SH-SY5Y (cell line): ENCODE measurements at regions not wholly inside any gene's neighbourhood (a gene's known extent, or its start where the extent isn't known, plus 50 kb on each side); places are given as distances from the start of the nearest gene placed in this dataset.

Source experiments
- GATA2 ChIP-seq: IDR thresholded peaks from 2 replicates; pipeline ENCODE4 v1.6.1; 2011; ENCODE audit warnings: mild to moderate bottlenecking, low read depth, low read length
- GATA3 ChIP-seq: IDR thresholded peaks from 2 replicates; pipeline ENCODE4 v1.6.1; 2011; ENCODE audit warnings: low read depth, mild to moderate bottlenecking, low read length, moderate library complexity

DNA sequence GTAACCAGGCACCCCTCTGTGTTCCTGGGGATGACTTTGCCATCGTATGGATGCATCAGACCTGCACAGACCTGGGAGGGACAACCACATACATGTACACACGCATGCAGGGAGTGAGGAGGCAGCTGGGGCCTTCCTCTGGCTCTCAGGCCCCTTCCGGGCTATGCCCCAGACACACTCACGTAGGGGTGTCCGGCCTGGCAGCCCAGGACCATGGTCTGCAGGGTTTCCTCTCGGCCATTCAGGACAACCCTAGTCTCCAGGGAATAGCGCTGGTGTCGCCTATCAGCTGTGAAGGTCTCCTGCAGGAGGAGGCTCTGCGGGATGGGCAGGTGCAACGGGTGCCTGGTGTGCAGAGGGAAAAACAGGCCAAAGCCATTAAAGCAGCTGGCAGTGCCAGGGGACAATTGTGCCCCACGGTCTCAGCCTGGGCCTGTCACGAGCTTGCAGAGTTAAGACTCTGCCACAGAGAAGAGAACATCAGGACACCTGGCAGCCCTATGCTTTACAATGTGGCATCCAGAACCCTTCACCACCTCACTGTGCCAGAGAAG, 101.4 kb downstream of the RMI2 start:
- TF ChIP-seq GATA2 (no peak), GATA3 (no peak)
